NOMO-1 treated with dmso at 0.1 percent for 144 hours (cell line): ENCODE measurements at regions not wholly inside any gene's neighbourhood (a gene's known extent, or its start where the extent isn't known, plus 50 kb on each side); places are given as distances from the start of the nearest gene placed in this dataset.
A peak's percentile ranks its signal among the peaks of the same experiment; 100 is the strongest.

Source experiments
- DNase-seq: peaks from one replicate; lab custom pipeline; 2025; ENCODE audit not compliant: unreplicated experiment; lab: John Stamatoyannopoulos, UW

GRCh38 chr2:106628377-106628776, 141.2 kb downstream of the CD8B2 start:
- no peak for DNase-seq

- DNase-seq, result no peak
Measured at GRCh38 chr2:106629981-106630380, 142.8 kb downstream of the CD8B2 start.

- DNase-seq, result no peak
Measured at GRCh38 chr2:106631281-106631680, 144.1 kb downstream of the CD8B2 start.

GRCh38 chr2:106638043-106638442, 150.9 kb downstream of the CD8B2 start:
- no peak for DNase-seq

GRCh38 chr2:106638580-106638979, 151.4 kb downstream of the CD8B2 start:
- peak; percentile 1 for DNase-seq

GRCh38 chr2:106642679-106643078, 155.5 kb downstream of the CD8B2 start:
- DNase-seq, result no peak

GRCh38 chr2:106644623-106645022, 157.5 kb downstream of the CD8B2 start:
- DNase-seq, result no peak

GRCh38 chr2:106646605-106647004, 159.4 kb downstream of the CD8B2 start:
- no peak for DNase-seq

- no peak for DNase-seq
Measured at GRCh38 chr2:106649306-106649705, 162.1 kb downstream of the CD8B2 start.

GRCh38 chr2:106653465-106653864, 166.3 kb downstream of the CD8B2 start:
- no peak for DNase-seq

- no peak for DNase-seq
Measured at GRCh38 chr2:106658616-106659015, 171.5 kb downstream of the CD8B2 start.

GRCh38 chr2:106664669-106665068, 177.5 kb downstream of the CD8B2 start:
- peak; percentile 47 for DNase-seq

GRCh38 chr2:106667478-106668070, 180.4 kb downstream of the CD8B2 start:
- DNase-seq, result no peak

- DNase-seq, result no peak
Measured at GRCh38 chr2:106685180-106685897, 198.2 kb downstream of the CD8B2 start.

GRCh38 chr2:106686814-106687213, 199.2 kb downstream of the ST6GAL2 start:
- DNase-seq, result no peak

- DNase-seq, result no peak
Measured at GRCh38 chr2:106694964-106695470, 190.9 kb downstream of the ST6GAL2 start.

GRCh38 chr2:106695919-106696318, 190.0 kb downstream of the ST6GAL2 start:
- DNase-seq, result no peak

GRCh38 chr2:106700616-106701015, 185.4 kb downstream of the ST6GAL2 start:
- DNase-seq, result no peak

- no peak for DNase-seq
Measured at GRCh38 chr2:106701203-106702022, 184.6 kb downstream of the ST6GAL2 start.

GRCh38 chr2:106703161-106703560, 182.8 kb downstream of the ST6GAL2 start:
- no peak for DNase-seq

- DNase-seq, result no peak
Measured at GRCh38 chr2:106704798-106705197, 181.2 kb downstream of the ST6GAL2 start.

GRCh38 chr2:106705877-106706276, 180.1 kb downstream of the ST6GAL2 start:
- DNase-seq, result no peak
